Retina (tissue), 1 donor: ENCODE measurements at regions not wholly inside any gene's neighbourhood (a gene's known extent, or its start where the extent isn't known, plus 50 kb on each side); places are given as distances from the start of the nearest gene placed in this dataset.

Experiments used
- DNase-seq: peaks from one replicate; pipeline ENCODE4 v3.0.0-alpha.2; 2016

- no peak for DNase-seq
Observed at GRCh38 chr3:76011121-76011520, 225.8 kb upstream of the ZNF717 start.

- no peak for DNase-seq
Observed at GRCh38 chr3:76015496-76015895, 230.1 kb upstream of the ZNF717 start.

GRCh38 chr3:76016111-76016510 is 230.8 kb upstream of the ZNF717 start:
- no peak for DNase-seq

- DNase-seq: no peak
Observed at GRCh38 chr3:76016769-76017439, 231.6 kb upstream of the ZNF717 start.

GRCh38 chr3:76021376-76021775 is 236.0 kb upstream of the ZNF717 start:
- DNase-seq: no peak

GRCh38 chr3:76024640-76025039 is 239.3 kb upstream of the ZNF717 start:
- no peak for DNase-seq

- DNase-seq: no peak
Observed at GRCh38 chr3:76025561-76025960, 240.2 kb upstream of the ZNF717 start.

GRCh38 chr3:76026379-76026778 is 241.0 kb upstream of the ZNF717 start:
- DNase-seq: no peak

GRCh38 chr3:76028774-76029173 is 243.4 kb upstream of the ZNF717 start:
- no peak for DNase-seq

- DNase-seq: no peak
Observed at GRCh38 chr3:76034649-76035048, 249.3 kb upstream of the ZNF717 start.

- DNase-seq: no peak
Observed at GRCh38 chr3:76035117-76035516, 249.8 kb upstream of the ZNF717 start.

GRCh38 chr3:76038949-76039348 is 253.6 kb upstream of the ZNF717 start:
- no peak for DNase-seq

- DNase-seq: no peak
Observed at GRCh38 chr3:76039431-76039830, 254.1 kb upstream of the ZNF717 start.

- no peak for DNase-seq
Observed at GRCh38 chr3:76040946-76041345, 255.6 kb upstream of the ZNF717 start.

- DNase-seq: no peak
Observed at GRCh38 chr3:76043746-76044145, 258.4 kb upstream of the ZNF717 start.

- DNase-seq: peak; percentile 30
Observed at GRCh38 chr3:76044601-76045600, 259.6 kb upstream of the ZNF717 start.

- DNase-seq: no peak
Observed at GRCh38 chr3:76047368-76047767, 262.0 kb upstream of the ZNF717 start.

- DNase-seq: peak; percentile 71
Observed at GRCh38 chr3:76049776-76050175, 264.4 kb upstream of the ZNF717 start.

GRCh38 chr3:76051145-76051544 is 265.8 kb upstream of the ZNF717 start:
- no peak for DNase-seq

GRCh38 chr3:76054404-76054803 is 269.1 kb upstream of the ZNF717 start:
- no peak for DNase-seq

GRCh38 chr3:76061654-76062053 is 276.3 kb upstream of the ZNF717 start:
- no peak for DNase-seq

- DNase-seq: peak; percentile 54
Observed at GRCh38 chr3:76063019-76063418, 277.7 kb upstream of the ZNF717 start.

- no peak for DNase-seq
Observed at GRCh38 chr3:76063811-76064210, 278.5 kb upstream of the ZNF717 start.

GRCh38 chr3:76065964-76066363 is 280.6 kb upstream of the ZNF717 start:
- DNase-seq: no peak
